Lower leg skin (tissue), 4 donors: ENCODE measurements at regions not wholly inside any gene's neighbourhood (a gene's known extent, or its start where the extent isn't known, plus 50 kb on each side); places are given as distances from the start of the nearest gene placed in this dataset.

ENCODE experiments used
- DNase-seq, 2 donors: peaks; one replicate each; pipeline ENCODE4 v3.0.0-alpha.2; 2019; ENCODE audit warnings: low spot score in 2 of 2
- H3K4me3 ChIP-seq: fragments of 200-600 bp; sonication (generic); 2 replicates; pipeline ENCODE4 v1.5.1; 2017; ENCODE audit warnings: mild to moderate bottlenecking, low read depth; ENCODE audit not compliant: poor library complexity, severe bottlenecking
- POLR2A ChIP-seq, 2 donors: fragments of 450-650 bp; IDR thresholded peaks; one replicate each; pipeline ENCODE4 v1.6.1; 2016 to 2017; ENCODE audit warnings: antibody characterized with exemption in 2 of 2, mild to moderate bottlenecking in 1 of 2, moderate library complexity in 1 of 2
- WGBS, 2 donors: methylation state at CpG; one replicate each; pipeline ENCODE4 v1.1.5; 2018; 5-methylcytosine and 5-hydroxymethylcytosine counted together
- intact Hi-C: fragments of 100-400 bp; cut with DNase I; formaldehyde crosslinking; loops from one replicate; pipeline ENCODE4 v1.15.0; 2023; ENCODE audit warnings: low total_unique reads
- TF ChIP-seq, protein P1 (sequence below), 3 donors: fragments of 450-650 bp; IDR thresholded peaks; one replicate each; pipeline ENCODE4 v1.5.1; 2016; ENCODE audit warnings: antibody characterized with exemption in 3 of 3, mild to moderate bottlenecking in 3 of 3, moderate library complexity in 2 of 3

GRCh38 chr16:55083052-55083451 is 152.4 kb downstream of the IRX5 start:
- 81 to 83% methylated on average over 5 of the region's 5 CpGs for WGBS, 2 donors
- peak in 1 of 2 donors; percentile 42 for DNase-seq

DNA sequence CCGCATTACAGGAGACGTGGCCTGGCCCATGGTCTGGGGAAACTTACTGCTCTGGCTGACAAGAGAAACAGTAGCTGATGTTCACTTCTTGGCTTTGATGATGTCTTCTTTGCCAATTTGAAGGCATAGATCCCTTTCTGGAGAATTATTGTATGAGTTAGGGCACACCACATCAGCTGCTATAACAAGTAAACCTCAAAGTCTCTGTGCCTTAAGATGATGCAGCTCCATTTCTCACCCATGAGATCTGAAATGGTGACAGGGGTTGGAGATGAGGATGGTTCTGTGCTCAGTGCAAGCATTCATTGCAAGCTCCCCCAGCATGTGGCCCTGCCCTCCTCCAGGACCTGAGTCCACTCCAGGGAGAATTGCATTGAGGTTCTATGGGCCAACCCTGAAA is 157.4 kb downstream of the IRX5 start:
- no peak for TF ChIP-seq POLR2A (IDR thresholded peaks at IDR 0.05)
- TF ChIP-seq, protein P1, sequence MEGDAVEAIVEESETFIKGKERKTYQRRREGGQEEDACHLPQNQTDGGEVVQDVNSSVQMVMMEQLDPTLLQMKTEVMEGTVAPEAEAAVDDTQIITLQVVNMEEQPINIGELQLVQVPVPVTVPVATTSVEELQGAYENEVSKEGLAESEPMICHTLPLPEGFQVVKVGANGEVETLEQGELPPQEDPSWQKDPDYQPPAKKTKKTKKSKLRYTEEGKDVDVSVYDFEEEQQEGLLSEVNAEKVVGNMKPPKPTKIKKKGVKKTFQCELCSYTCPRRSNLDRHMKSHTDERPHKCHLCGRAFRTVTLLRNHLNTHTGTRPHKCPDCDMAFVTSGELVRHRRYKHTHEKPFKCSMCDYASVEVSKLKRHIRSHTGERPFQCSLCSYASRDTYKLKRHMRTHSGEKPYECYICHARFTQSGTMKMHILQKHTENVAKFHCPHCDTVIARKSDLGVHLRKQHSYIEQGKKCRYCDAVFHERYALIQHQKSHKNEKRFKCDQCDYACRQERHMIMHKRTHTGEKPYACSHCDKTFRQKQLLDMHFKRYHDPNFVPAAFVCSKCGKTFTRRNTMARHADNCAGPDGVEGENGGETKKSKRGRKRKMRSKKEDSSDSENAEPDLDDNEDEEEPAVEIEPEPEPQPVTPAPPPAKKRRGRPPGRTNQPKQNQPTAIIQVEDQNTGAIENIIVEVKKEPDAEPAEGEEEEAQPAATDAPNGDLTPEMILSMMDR (IDR thresholded peaks at IDR 0.05), result no peak
- intact Hi-C loops, result no loop called here
- no peak for DNase-seq
- H3K4me3 ChIP-seq, result no peak overlapping the region
- 95% methylated on average over 2 of the region's 2 CpGs for WGBS, 2 donors

More at GRCh38 chr16:55083052-55083451, 152.4 kb downstream of the IRX5 start:
- no peak overlapping the region for H3K4me3 ChIP-seq
- TF ChIP-seq, protein P1 (IDR thresholded peaks at IDR 0.05), result no peak
- no peak for TF ChIP-seq POLR2A (IDR thresholded peaks at IDR 0.05)
- intact Hi-C loops, result no loop called here

DNA sequence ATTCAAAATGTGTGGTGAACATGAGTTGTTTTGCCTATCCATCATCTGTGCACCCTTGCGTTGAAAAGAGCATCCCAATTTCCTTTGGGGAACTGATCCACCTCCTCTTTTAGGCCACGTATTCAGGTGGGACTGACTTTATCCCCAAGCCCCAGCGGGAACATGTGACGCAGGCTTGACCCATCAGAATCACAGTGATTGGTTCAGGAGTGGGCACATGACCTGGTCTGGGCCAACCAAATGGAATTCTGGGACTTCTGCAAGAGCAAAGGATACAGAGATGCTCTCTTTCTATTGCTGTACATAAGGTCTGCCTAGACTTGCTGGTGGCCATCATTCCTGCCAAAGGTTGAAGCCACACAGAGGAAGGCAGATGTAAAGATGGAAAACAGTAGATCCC is 158.9 kb downstream of the IRX5 start:
- TF ChIP-seq, protein P1 (IDR thresholded peaks at IDR 0.05), result no peak
- TF ChIP-seq POLR2A (IDR thresholded peaks at IDR 0.05), result no peak
- intact Hi-C loops, result no loop called here
- no peak for DNase-seq
- 95 to 98% methylated on average over 4 of the region's 4 CpGs for WGBS, 2 donors
- H3K4me3 ChIP-seq, result no peak overlapping the region

DNA sequence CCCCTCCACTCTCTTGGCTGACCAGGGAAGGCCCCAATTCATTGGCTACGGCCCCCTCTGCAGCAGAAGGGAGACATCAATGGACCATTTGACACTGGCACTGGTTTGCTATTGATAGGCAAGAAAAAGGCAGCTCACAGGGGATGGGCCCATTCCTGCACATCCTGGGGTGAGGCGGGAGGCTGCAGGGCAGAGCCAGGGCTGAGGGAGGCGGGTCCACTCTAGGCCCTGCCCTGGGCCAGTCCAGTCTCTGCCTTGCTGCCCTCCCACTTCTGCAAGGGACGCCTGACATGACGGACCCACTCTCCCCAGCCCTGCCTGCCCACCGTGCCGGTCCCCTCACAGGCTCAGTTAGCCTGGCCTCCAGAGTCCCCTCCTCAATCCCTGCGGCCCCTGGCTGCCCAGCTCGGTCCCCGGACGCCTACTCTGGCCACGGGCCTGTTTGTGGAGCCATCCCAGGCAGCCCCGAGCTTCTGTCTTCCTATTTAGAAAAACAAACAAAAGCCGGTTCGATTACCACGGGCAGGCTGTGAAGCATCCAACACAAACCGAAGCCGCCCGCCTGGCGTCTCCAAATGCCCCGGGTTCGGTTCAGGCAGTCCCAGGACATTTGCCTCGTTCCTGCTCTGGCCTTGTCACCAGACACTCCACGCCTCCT is 160.7 kb downstream of the IRX5 start:
- TF ChIP-seq, protein P1 (IDR thresholded peaks at IDR 0.05), result no peak
- TF ChIP-seq POLR2A (IDR thresholded peaks at IDR 0.05), result no peak
- intact Hi-C loops, result no loop called here
- DNase-seq, result no peak
- H3K4me3 ChIP-seq, result no peak overlapping the region
- WGBS, 2 donors, result 84 to 90% methylated on average over 10 to 23 of the region's 24 CpGs

GRCh38 chr16:55091871-55092230 is 161.2 kb downstream of the IRX5 start:
- WGBS, 2 donors, result 99% methylated on average over 5 of the region's 5 CpGs

More at GRCh38 chr16:55091871-55092230, 161.2 kb downstream of the IRX5 start:
- TF ChIP-seq POLR2A (IDR thresholded peaks at IDR 0.05), result no peak
- TF ChIP-seq, protein P1 (IDR thresholded peaks at IDR 0.05), result no peak
- DNase-seq, result no peak
- H3K4me3 ChIP-seq, result no peak overlapping the region
- intact Hi-C loops, result no loop called here
